Parathyroid adenoma (tissue), 2 donors: ENCODE measurements at regions not wholly inside any gene's neighbourhood (a gene's known extent, or its start where the extent isn't known, plus 50 kb on each side); places are given as distances from the start of the nearest gene placed in this dataset.

ENCODE experiments used
- H2AFZ ChIP-seq: fragments of 300-600 bp; sonication (generic); one replicate; pipeline ENCODE4 v1.7.0; 2017; ENCODE audit warnings: antibody characterized with exemption, mild to moderate bottlenecking
- H3K27ac ChIP-seq: fragments of 300-600 bp; sonication (generic); one replicate; pipeline ENCODE4 v1.7.0; 2017
- H3K27me3 ChIP-seq: fragments of 300-600 bp; sonication (generic); one replicate; pipeline ENCODE4 v1.7.0; 2017; ENCODE audit warnings: low read length; ENCODE audit not compliant: control insufficient read depth, insufficient read depth
- H3K36me3 ChIP-seq: fragments of 300-600 bp; sonication (generic); one replicate; pipeline ENCODE4 v1.7.0; 2017; ENCODE audit warnings: low read length; ENCODE audit not compliant: control insufficient read depth, insufficient read depth
- H3K4me1 ChIP-seq: fragments of 300-600 bp; sonication (generic); one replicate; pipeline ENCODE4 v1.7.0; 2017; ENCODE audit warnings: control low read depth
- H3K4me2 ChIP-seq: fragments of 300-600 bp; sonication (generic); one replicate; pipeline ENCODE4 v1.7.0; 2017; ENCODE audit warnings: low read length
- H3K4me3 ChIP-seq: fragments of 300-600 bp; sonication (generic); one replicate; pipeline ENCODE4 v1.7.0; 2017; ENCODE audit warnings: low read depth, low read length
- H3K79me2 ChIP-seq: fragments of 300-600 bp; sonication (generic); one replicate; pipeline ENCODE4 v1.7.0; 2017; ENCODE audit warnings: control low read depth
- H3K9ac ChIP-seq: fragments of 300-600 bp; sonication (generic); one replicate; pipeline ENCODE4 v1.7.0; 2017; ENCODE audit warnings: mild to moderate bottlenecking
- H3K9me3 ChIP-seq: fragments of 300-600 bp; sonication (generic); one replicate; pipeline ENCODE4 v1.7.0; 2017; ENCODE audit warnings: low read length; ENCODE audit not compliant: control insufficient read depth
- TF ChIP-seq, protein P1 (sequence below): fragments of 300-600 bp; sonication (generic); IDR thresholded peaks from one replicate; pipeline ENCODE4 v1.7.0; 2017; ENCODE audit warnings: antibody characterized with exemption, mild to moderate bottlenecking
- donor health status: primary hyperparathyroidism.

DNA sequence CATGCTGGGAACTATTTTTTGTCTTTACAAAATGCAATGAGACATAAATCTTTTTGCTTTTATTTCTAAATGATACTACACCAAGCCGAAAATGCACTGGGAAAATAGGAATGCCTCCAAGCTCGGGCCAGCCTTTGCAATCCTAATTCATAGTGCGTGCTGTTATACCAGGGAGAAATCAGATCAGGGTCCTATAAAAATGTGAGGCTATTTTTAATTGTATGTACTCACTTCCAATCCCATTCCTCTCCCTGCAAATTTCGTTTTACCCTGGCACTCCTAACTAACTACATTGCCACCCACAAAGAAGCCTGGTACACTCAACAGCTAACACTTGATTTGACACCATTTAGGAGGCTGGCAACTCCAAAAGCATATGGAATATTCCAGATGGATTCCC lies 350.6 kb upstream of the ZFP64 start:
- H3K9ac ChIP-seq = no peak overlapping the region
- H3K4me2 ChIP-seq = no peak overlapping the region
- H3K36me3 ChIP-seq = no peaks in the 10 kb centered on the region
- no peaks in the 10 kb centered on the region for H3K27me3 ChIP-seq
- H3K9me3 ChIP-seq = no peaks in the 10 kb centered on the region
- H3K79me2 ChIP-seq = no peaks in the 10 kb centered on the region
- H3K27ac ChIP-seq = no peak overlapping the region
- H2AFZ ChIP-seq = no peak overlapping the region
- H3K4me1 ChIP-seq = no peaks in the 10 kb centered on the region
- TF ChIP-seq, protein P1, sequence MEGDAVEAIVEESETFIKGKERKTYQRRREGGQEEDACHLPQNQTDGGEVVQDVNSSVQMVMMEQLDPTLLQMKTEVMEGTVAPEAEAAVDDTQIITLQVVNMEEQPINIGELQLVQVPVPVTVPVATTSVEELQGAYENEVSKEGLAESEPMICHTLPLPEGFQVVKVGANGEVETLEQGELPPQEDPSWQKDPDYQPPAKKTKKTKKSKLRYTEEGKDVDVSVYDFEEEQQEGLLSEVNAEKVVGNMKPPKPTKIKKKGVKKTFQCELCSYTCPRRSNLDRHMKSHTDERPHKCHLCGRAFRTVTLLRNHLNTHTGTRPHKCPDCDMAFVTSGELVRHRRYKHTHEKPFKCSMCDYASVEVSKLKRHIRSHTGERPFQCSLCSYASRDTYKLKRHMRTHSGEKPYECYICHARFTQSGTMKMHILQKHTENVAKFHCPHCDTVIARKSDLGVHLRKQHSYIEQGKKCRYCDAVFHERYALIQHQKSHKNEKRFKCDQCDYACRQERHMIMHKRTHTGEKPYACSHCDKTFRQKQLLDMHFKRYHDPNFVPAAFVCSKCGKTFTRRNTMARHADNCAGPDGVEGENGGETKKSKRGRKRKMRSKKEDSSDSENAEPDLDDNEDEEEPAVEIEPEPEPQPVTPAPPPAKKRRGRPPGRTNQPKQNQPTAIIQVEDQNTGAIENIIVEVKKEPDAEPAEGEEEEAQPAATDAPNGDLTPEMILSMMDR = no peak
- no peak overlapping the region for H3K4me3 ChIP-seq

GRCh38 chr20:52540509-52540908 lies 348.9 kb upstream of the ZFP64 start:
- no peaks in the 10 kb centered on the region for H3K27me3 ChIP-seq
- H3K4me1 ChIP-seq = no peaks in the 10 kb centered on the region
- no peak overlapping the region for H3K4me2 ChIP-seq
- no peak overlapping the region for H3K4me3 ChIP-seq
- TF ChIP-seq, protein P1 = no peak
- no peak overlapping the region for H3K27ac ChIP-seq
- no peaks in the 10 kb centered on the region for H3K36me3 ChIP-seq
- no peaks in the 10 kb centered on the region for H3K79me2 ChIP-seq
- no peaks in the 10 kb centered on the region for H3K9me3 ChIP-seq
- H3K9ac ChIP-seq = no peak overlapping the region
- H2AFZ ChIP-seq = no peak overlapping the region

DNA sequence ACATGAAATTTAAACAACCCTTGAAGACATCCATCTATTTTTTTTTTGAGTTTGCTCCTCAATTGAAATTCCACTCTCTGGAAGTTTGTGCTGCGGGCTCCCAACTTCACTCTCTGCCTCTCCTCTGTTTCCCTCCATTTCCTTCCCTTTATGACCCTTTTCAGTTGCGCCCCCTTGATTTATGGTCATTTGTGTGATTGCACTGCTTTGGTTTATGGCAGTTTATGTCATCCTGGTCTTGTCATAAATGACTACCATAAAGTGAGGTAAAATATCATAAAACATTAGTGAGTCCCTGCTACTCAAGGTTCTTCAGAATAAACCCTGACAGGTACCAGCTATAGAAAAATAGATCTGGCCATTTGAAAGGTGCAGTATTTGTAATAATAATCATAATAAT lies 348.3 kb upstream of the ZFP64 start:
- Histone ChIP-seq H3K4me1 (no peaks in the 10 kb centered on the region), H3K36me3 (no peaks in the 10 kb centered on the region), H3K27ac (no peak overlapping the region), H3K27me3 (no peaks in the 10 kb centered on the region), H3K9me3 (no peaks in the 10 kb centered on the region), H3K4me2 (no peak overlapping the region), H3K9ac (no peak overlapping the region), H3K79me2 (no peaks in the 10 kb centered on the region), H2AFZ (no peak overlapping the region), H3K4me3 (no peak overlapping the region)
- TF ChIP-seq, protein P1 = no peak

- TF ChIP-seq, protein P1 = no peak
- no peak overlapping the region for H3K27ac ChIP-seq
- H3K79me2 ChIP-seq = no peaks in the 10 kb centered on the region
- no peaks in the 10 kb centered on the region for H3K27me3 ChIP-seq
- no peak overlapping the region for H3K4me3 ChIP-seq
- H2AFZ ChIP-seq = no peak overlapping the region
- no peak overlapping the region for H3K9ac ChIP-seq
- no peak overlapping the region for H3K4me2 ChIP-seq
- no peaks in the 10 kb centered on the region for H3K36me3 ChIP-seq
- H3K4me1 ChIP-seq = no peaks in the 10 kb centered on the region
- H3K9me3 ChIP-seq = no peaks in the 10 kb centered on the region
Measured at GRCh38 chr20:52536841-52537400, 345.3 kb upstream of the ZFP64 start.

- H2AFZ ChIP-seq = no peak overlapping the region
- no peaks in the 10 kb centered on the region for H3K4me1 ChIP-seq
- H3K27ac ChIP-seq = no peak overlapping the region
- no peaks in the 10 kb centered on the region for H3K36me3 ChIP-seq
- TF ChIP-seq, protein P1 = no peak
- no peaks in the 10 kb centered on the region for H3K9me3 ChIP-seq
- H3K27me3 ChIP-seq = no peaks in the 10 kb centered on the region
- no peak overlapping the region for H3K4me2 ChIP-seq
- H3K9ac ChIP-seq = no peak overlapping the region
- H3K4me3 ChIP-seq = no peak overlapping the region
- no peaks in the 10 kb centered on the region for H3K79me2 ChIP-seq
Measured at GRCh38 chr20:52536040-52536439, 344.5 kb upstream of the ZFP64 start.
